Uterus (tissue), 2 donors: ENCODE measurements at regions not wholly inside any gene's neighbourhood (a gene's known extent, or its start where the extent isn't known, plus 50 kb on each side); places are given as distances from the start of the nearest gene placed in this dataset.

Experiments used
- CTCF ChIP-seq, 4 experiments: fragments of 200-600 bp in 2 of 4; fragments of 450-650 bp in 2 of 4; sonication (generic) in 2 of 4; IDR thresholded peaks; one replicate each; pipeline ENCODE4 v1.5.1; 2016 to 2019; ENCODE audit warnings: antibody characterized with exemption in 4 of 4, mild to moderate bottlenecking in 2 of 4, moderate library complexity in 1 of 4
- POLR2A ChIP-seq, 2 donors: fragments of 450-650 bp; IDR thresholded peaks; one replicate each; pipeline ENCODE4 v1.6.1; 2016; ENCODE audit warnings: antibody characterized with exemption in 2 of 2, mild to moderate bottlenecking in 1 of 2, moderate library complexity in 1 of 2

GRCh38 chr3:152102410-152102809 lies 166.3 kb upstream of the MBNL1 start:
- no peak for TF ChIP-seq CTCF (IDR thresholded peaks at IDR 0.05)
- no peak for TF ChIP-seq POLR2A (IDR thresholded peaks at IDR 0.05)
